Suprapubic skin (tissue), 4 donors: ENCODE measurements at regions not wholly inside any gene's neighbourhood (a gene's known extent, or its start where the extent isn't known, plus 50 kb on each side); places are given as distances from the start of the nearest gene placed in this dataset.

Experiments used
- CTCF ChIP-seq, 2 donors: fragments of 200-600 bp in 1 of 2; fragments of 450-650 bp in 1 of 2; sonication (generic) in 1 of 2; IDR thresholded peaks; one replicate each; pipeline ENCODE4 v1.5.1; 2016 to 2019; ENCODE audit warnings: antibody characterized with exemption in 2 of 2, mild to moderate bottlenecking in 1 of 2, moderate library complexity in 1 of 2
- POLR2A ChIP-seq, 2 donors: fragments of 450-650 bp; IDR thresholded peaks; one replicate each; pipeline ENCODE4 v1.6.1; 2017; ENCODE audit warnings: antibody characterized with exemption in 2 of 2, mild to moderate bottlenecking in 2 of 2, moderate library complexity in 2 of 2
- POLR2AphosphoS5 ChIP-seq, 3 donors: sonication (generic); formaldehyde crosslinking; IDR thresholded peaks; one replicate each; pipeline ENCODE4 v1.6.1; 2017; ENCODE audit warnings: antibody characterized with exemption in 3 of 3

- TF ChIP-seq CTCF (IDR thresholded peaks at IDR 0.05) (no peak), POLR2AphosphoS5 (IDR thresholded peaks at IDR 0.05) (no peak), POLR2A (IDR thresholded peaks at IDR 0.05) (no peak)
These were observed 202.4 kb downstream of the CHIC2 start for GRCh38 chr4:53861856-53862610.
